AG04449 (cell line): ENCODE measurements at regions not wholly inside any gene's neighbourhood (a gene's known extent, or its start where the extent isn't known, plus 50 kb on each side); places are given as distances from the start of the nearest gene placed in this dataset.

Experiments used
- CTCF ChIA-PET: fragments of 350-600 bp; formaldehyde crosslinking; extraction: SDS; loops from one replicate; lab custom pipeline; 2021; ENCODE audit warnings: antibody characterized with exemption; lab: Yijun Ruan, JAX
- POLR2A ChIA-PET: fragments of 400-600, 350-600 bp; formaldehyde crosslinking; extraction: SDS; loops from one replicate; lab custom pipeline; 2020; ENCODE audit warnings: antibody characterized with exemption, inconsistent platforms; lab: Yijun Ruan, JAX
- DNase-seq: peaks from one replicate; pipeline ENCODE4 v3.0.0-alpha.2; 2010; ENCODE audit warnings: low read depth, low spot score
- H3K4me3 ChIP-seq: 2 replicates; pipeline ENCODE4 v1.5.1; 2011; ENCODE audit warnings: low read depth, mild to moderate bottlenecking, control low read depth, low read length
- TF ChIP-seq, protein P1 (sequence below): IDR thresholded peaks from one replicate; pipeline ENCODE4 v1.5.1; 2011; ENCODE audit warnings: mild to moderate bottlenecking, moderate library complexity, low read length, control low read depth, inconsistent platforms; ENCODE audit not compliant: insufficient read depth; ENCODE audit errors: missing control alignments

DNA sequence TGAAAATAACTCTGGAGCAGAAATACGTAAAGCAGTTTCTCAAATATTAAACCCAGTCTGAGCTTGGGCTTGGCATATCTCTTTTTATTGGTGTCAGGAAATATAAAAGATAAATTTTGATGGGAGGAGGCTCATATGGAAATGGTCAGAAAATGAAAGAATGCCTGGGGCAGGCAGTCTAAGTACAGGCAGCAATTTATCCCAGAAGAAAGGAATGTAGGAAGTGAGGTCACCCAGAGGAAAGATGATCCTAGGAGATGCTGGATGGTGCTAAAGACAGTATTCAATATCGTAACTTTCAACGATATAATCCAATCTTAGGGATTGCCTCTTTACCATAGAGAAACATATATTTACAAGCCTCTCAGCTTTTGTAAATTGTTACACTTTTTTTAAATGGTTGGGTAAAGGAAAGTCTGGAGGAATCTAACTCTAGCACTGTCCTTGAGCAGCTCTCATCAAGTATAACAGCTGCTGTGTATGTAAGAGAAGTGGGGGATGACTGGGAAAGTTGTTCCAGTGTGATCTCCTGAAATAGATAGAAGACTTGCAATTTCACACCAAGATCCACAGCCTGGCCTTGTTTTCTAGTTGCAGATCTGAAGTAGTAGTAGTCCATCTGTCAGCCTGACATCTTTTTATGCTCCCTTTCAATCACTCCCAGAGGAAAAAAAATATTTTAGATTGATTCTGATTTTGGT, 256.9 kb upstream of the SASH1 start:
- CTCF ChIA-PET, result no interaction called here
- H3K4me3 ChIP-seq, result no peak overlapping the region
- POLR2A ChIA-PET, result no interaction called here
- no peak for DNase-seq
- TF ChIP-seq, protein P1, sequence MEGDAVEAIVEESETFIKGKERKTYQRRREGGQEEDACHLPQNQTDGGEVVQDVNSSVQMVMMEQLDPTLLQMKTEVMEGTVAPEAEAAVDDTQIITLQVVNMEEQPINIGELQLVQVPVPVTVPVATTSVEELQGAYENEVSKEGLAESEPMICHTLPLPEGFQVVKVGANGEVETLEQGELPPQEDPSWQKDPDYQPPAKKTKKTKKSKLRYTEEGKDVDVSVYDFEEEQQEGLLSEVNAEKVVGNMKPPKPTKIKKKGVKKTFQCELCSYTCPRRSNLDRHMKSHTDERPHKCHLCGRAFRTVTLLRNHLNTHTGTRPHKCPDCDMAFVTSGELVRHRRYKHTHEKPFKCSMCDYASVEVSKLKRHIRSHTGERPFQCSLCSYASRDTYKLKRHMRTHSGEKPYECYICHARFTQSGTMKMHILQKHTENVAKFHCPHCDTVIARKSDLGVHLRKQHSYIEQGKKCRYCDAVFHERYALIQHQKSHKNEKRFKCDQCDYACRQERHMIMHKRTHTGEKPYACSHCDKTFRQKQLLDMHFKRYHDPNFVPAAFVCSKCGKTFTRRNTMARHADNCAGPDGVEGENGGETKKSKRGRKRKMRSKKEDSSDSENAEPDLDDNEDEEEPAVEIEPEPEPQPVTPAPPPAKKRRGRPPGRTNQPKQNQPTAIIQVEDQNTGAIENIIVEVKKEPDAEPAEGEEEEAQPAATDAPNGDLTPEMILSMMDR, result no peak

DNA sequence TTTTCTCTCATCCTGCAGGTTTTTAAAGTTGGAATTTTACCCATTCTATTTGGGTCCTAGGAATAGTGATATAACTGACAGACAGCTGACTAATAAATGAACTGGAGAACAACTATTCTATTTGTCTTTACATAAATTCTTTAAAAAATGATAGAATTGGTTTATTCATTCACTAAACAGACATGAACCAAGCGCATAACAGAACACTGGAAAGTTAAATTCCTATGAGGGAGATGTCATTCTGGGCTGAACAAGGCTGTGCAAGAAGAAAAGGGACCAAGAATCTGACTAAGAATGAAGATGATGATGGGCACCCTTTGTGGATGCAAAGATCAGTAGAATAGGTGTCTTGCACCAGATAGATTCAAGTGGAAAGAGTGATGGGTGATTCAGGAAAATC, 256.3 kb upstream of the SASH1 start:
- ChIA-PET POLR2A (no interaction called here), CTCF (no interaction called here)
- DNase-seq, result no peak
- H3K4me3 ChIP-seq, result no peak overlapping the region
- TF ChIP-seq, protein P1, result no peak

DNA sequence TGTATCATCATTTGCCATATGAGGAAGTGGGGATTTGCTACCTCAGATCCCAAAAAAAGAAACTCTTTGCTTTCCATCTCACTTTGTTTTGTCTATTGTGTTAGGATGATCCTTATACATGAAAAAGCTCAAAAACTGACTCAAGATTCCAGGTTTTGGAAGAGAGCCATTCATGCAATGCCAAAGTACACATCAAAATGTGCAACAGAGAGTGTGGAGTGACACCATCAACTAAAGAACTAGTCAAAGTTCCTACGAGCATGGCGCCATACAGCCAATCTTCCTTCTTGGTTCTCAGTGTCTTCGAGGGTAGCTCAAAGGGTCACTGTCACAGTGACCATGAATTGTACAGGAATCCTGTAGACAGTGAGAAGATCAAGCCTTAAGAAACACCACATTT, 255.8 kb upstream of the SASH1 start:
- ChIA-PET POLR2A (no interaction called here), CTCF (interaction anchor here (1.3 kb wide), 1 partner anchor 580 kb away, joined by 5 read pairs; no protein-coding TSS in a partner anchor)
- TF ChIP-seq, protein P1, result no peak
- no peak for DNase-seq
- no peak overlapping the region for H3K4me3 ChIP-seq

DNA sequence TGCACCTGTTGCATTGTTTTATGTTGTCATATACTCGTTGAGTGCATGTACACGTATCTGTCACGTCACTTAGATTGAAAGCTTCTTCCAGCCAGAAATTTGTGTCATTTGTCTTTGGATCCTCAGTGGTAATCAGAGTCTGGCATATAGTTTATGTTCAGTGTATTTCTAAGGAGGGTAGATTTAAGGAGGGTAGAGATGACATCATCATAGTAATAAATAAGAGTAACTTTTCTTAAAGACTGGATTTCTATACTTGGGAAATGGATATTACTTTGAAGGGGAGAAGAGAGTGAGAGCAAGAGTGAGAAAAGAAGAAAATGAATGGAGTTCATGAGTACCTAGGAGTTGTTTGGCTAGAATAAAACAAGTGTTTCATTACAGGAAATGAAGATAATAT, 255.0 kb upstream of the SASH1 start:
- ChIA-PET CTCF (interaction anchor here (1.3 kb wide), 1 partner anchor 581 kb away, joined by 5 read pairs; no protein-coding TSS in a partner anchor), POLR2A (no interaction called here)
- no peak for DNase-seq
- TF ChIP-seq, protein P1, result no peak
- no peak overlapping the region for H3K4me3 ChIP-seq

DNA sequence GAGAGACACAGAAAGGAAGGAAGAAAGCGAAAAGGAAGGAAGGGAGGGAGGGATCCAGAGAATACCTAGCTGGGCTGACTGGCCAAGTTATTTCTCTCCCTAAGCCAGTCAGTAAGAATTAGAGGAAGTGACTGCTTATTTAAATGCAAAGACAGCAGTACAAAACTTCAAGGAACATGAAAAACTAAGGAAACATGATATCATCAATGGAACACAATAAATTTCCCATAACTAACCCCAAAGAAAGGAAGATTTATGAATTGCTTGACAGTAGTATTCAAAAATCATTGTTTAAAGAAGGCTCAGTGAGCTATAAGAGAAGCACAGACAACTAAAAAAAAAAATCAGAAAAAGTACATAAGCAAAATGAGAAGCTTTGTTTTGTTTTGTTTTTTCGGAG, 252.3 kb upstream of the SASH1 start:
- H3K4me3 ChIP-seq, result no peak overlapping the region
- ChIA-PET POLR2A (no interaction called here), CTCF (no interaction called here)
- TF ChIP-seq, protein P1, result no peak
- no peak for DNase-seq

DNA sequence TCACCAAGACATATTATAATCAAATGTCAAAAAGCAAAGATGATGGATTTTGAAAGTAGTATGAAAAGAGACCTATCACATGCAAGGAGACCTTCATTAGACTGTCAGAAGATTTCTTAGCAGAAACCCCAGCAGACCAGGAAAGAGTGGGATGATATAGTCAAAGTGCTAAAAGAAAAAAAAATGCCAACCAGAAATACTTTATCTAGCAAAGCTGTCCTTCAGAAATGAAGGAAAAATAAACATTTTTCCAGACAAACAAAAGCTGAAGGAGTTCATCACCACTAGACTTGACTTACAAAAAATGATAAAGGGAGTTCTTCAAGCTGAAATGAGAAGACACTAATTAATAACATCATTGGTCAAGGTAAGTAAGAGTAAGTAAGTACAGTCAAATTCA, 251.2 kb upstream of the SASH1 start:
- TF ChIP-seq, protein P1, result no peak
- DNase-seq, result no peak
- POLR2A ChIA-PET, result no interaction called here
- H3K4me3 ChIP-seq, result no peak overlapping the region
- CTCF ChIA-PET, result no interaction called here
